ENCODE measurements at regions not wholly inside any gene's neighbourhood (a gene's known extent, or its start where the extent isn't known, plus 50 kb on each side); places are given as distances from the start of the nearest gene placed in this dataset.

- Histone ChIP-seq H3K27me3 (replicated peaks in 1 of 2; ENCODE audit: control insufficient read depth in 2 of 2, insufficient read depth in 2 of 2, low read length in 1 of 2) (no peaks in the 10 kb centered on the region), H3K36me3 (ENCODE audit: control insufficient read depth in 2 of 2, insufficient read depth in 2 of 2, low read length in 1 of 2) (no peaks in the 10 kb centered on the region), H3K4me3 (no peak overlapping the region), H2AFZ (ENCODE audit: control insufficient read depth, low read depth, low read length) (no peak overlapping the region), H4K20me1 (ENCODE audit: control insufficient read depth, insufficient read depth) (no peaks in the 10 kb centered on the region), H3K27ac (ENCODE audit: control insufficient read depth, insufficient read depth) (no peak overlapping the region), H3K4me2 (ENCODE audit: control insufficient read depth, insufficient read depth) (no peak overlapping the region), H3K79me2 (ENCODE audit: control insufficient read depth, insufficient read depth, low read length) (no peaks in the 10 kb centered on the region), H3K4me1 (ENCODE audit: control insufficient read depth, insufficient read depth, low read length) (no peaks in the 10 kb centered on the region), H3K9ac (ENCODE audit: control insufficient read depth, insufficient read depth, low read length) (no peak overlapping the region), H3K9me3 (replicated peaks; ENCODE audit: control insufficient read depth, insufficient read depth, low read length) (no peaks in the 10 kb centered on the region)
- TF ChIP-seq ZNF622 (IDR thresholded peaks at IDR 0.05), result no peak
- TF ChIP-seq NKRF (conservative IDR thresholded peaks at IDR 0.05), result no peak
- TF ChIP-seq STAT1 (conservative IDR thresholded peaks at IDR 0.05), result no peak
- TF ChIP-seq IKZF1 (conservative IDR thresholded peaks at IDR 0.05), result no peak
- TF ChIP-seq, protein P1, sequence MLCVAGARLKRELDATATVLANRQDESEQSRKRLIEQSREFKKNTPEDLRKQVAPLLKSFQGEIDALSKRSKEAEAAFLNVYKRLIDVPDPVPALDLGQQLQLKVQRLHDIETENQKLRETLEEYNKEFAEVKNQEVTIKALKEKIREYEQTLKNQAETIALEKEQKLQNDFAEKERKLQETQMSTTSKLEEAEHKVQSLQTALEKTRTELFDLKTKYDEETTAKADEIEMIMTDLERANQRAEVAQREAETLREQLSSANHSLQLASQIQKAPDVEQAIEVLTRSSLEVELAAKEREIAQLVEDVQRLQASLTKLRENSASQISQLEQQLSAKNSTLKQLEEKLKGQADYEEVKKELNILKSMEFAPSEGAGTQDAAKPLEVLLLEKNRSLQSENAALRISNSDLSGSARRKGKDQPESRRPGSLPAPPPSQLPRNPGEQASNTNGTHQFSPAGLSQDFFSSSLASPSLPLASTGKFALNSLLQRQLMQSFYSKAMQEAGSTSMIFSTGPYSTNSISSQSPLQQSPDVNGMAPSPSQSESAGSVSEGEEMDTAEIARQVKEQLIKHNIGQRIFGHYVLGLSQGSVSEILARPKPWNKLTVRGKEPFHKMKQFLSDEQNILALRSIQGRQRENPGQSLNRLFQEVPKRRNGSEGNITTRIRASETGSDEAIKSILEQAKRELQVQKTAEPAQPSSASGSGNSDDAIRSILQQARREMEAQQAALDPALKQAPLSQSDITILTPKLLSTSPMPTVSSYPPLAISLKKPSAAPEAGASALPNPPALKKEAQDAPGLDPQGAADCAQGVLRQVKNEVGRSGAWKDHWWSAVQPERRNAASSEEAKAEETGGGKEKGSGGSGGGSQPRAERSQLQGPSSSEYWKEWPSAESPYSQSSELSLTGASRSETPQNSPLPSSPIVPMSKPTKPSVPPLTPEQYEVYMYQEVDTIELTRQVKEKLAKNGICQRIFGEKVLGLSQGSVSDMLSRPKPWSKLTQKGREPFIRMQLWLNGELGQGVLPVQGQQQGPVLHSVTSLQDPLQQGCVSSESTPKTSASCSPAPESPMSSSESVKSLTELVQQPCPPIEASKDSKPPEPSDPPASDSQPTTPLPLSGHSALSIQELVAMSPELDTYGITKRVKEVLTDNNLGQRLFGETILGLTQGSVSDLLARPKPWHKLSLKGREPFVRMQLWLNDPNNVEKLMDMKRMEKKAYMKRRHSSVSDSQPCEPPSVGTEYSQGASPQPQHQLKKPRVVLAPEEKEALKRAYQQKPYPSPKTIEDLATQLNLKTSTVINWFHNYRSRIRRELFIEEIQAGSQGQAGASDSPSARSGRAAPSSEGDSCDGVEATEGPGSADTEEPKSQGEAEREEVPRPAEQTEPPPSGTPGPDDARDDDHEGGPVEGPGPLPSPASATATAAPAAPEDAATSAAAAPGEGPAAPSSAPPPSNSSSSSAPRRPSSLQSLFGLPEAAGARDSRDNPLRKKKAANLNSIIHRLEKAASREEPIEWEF (IDR thresholded peaks at IDR 0.05; ENCODE audit: insufficient replicate concordance, low read depth, low read length), result no peak
- TF ChIP-seq NFYB (IDR thresholded peaks at IDR 0.05; ENCODE audit: insufficient read depth, low read depth, low read length), result no peak
- TF ChIP-seq GABPA (IDR thresholded peaks at IDR 0.05; ENCODE audit: low read depth), result no peak
- TF ChIP-seq SUPT20H (IDR thresholded peaks at IDR 0.05; ENCODE audit: borderline replicate concordance, control insufficient read depth, low read depth, low read length), result no peak
- TF ChIP-seq ZNF217 (IDR thresholded peaks at IDR 0.05), result no peak
- no peak for TF ChIP-seq RUNX3 (IDR thresholded peaks at IDR 0.05; ENCODE audit: low read length)
- no peak for TF ChIP-seq SRF (IDR thresholded peaks at IDR 0.05; ENCODE audit: low read depth in 2 of 2, low read length in 2 of 2)
- TF ChIP-seq POU2F2 (IDR thresholded peaks at IDR 0.05; ENCODE audit: borderline replicate concordance, low read depth, low read length), result no peak
- TF ChIP-seq ETV6 (conservative IDR thresholded peaks at IDR 0.05 in 1 of 2, IDR thresholded peaks at IDR 0.05 in 1 of 2; ENCODE audit: borderline replicate concordance in 1 of 2, low read depth in 1 of 2), result no peak
- TF ChIP-seq ZBTB4 (CRISPR knock-in tag; IDR thresholded peaks at IDR 0.05), result no peak
- in situ Hi-C loops (cut with MboI), result no loop called here
- RAD21 ChIA-PET (ENCODE audit: unreplicated experiment), result no interaction called here
- POLR2A ChIA-PET, result no interaction called here
- WGBS (ENCODE audit: insufficient coverage, insufficient replicate concordance, low lambda C conversion rate, missing lambda C conversion rate), result 13% methylated on average over 1 of the region's 1 CpG
- ATAC-seq, result no peak
- no TSS peak for BruUV-seq (replicated peaks)
- SMC1A ChIA-PET (ENCODE audit: uncharacterized antibody, unreplicated experiment), result no interaction called here
- CTCF ChIA-PET, result no interaction called here
- DNase-seq (ENCODE audit: low read depth, low spot score), result no peak
- no peak for FAIRE-seq
- intact Hi-C loops (cut with micrococcal nuclease; ENCODE audit: unreplicated experiment), result no loop called here
These were observed 173.5 kb upstream of the CTAGE1 start for GRCh38 chr18:22591222-22591621.

Measured in GM12878 (cell line).